ENCODE measurements at regions not wholly inside any gene's neighbourhood (a gene's known extent, or its start where the extent isn't known, plus 50 kb on each side); places are given as distances from the start of the nearest gene placed in this dataset.

DNA sequence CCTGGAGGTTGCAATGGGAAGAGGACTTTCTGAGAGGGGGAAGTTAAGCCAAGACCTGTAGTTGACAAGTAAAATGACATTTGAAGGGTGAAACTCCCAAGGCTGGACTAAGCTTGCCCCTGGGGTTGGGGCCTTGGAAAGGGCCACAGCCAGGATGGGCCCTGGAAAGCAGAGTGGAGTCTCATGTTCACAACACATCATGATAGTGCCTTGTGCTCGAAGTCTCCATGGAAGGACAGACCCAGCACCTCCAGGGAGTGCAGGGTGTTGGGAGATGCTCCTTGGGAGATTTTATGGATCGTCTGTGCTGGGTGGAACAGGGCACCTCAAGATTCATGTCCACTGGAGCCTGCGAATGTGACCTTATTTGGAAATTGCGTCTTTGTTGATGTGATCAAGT is 55.6 kb upstream of the ACTRT2 start:
- Histone ChIP-seq H4K5ac (ENCODE audit: insufficient read length, low read depth, low read length) (no peak overlapping the region), H4K20me1 (replicated peaks in 1 of 2; ENCODE audit: control insufficient read depth in 1 of 2, insufficient read depth in 2 of 2, low read length in 2 of 2) (peaks cover 0 to 5% of the 10 kb centered on the region in 2 experiments), H4K91ac (replicated peaks; ENCODE audit: insufficient read length, low read length) (no peak overlapping the region), H2BK5ac (ENCODE audit: low read depth, low read length) (no peak overlapping the region), H3K36me3 (ENCODE audit: control insufficient read depth in 2 of 4, insufficient read depth in 4 of 4, low read length in 3 of 4) (no peaks in the 10 kb centered on the region), H4K8ac (ENCODE audit: extremely low read depth, insufficient read depth, low read length) (peak overlapping the region; percentile 35; the same call in 1 of the 2 replicates), H3K27ac (ENCODE audit: low read depth, low read length) (no peak overlapping the region), H2BK120ac (replicated peaks; ENCODE audit: low read depth, low read length) (no peak overlapping the region), H3K4me1 (replicated peaks in 1 of 4; ENCODE audit: control insufficient read depth in 3 of 4, insufficient read depth in 4 of 4, low read length in 3 of 4) (no peaks in the 10 kb centered on the region; a peak in 1 of 7 replicates), H3K56ac (replicated peaks; ENCODE audit: insufficient read length, low read depth, low read length) (no peak overlapping the region), H3K27me3 (replicated peaks in 1 of 4; ENCODE audit: control insufficient read depth in 3 of 4, extremely low read depth in 1 of 4, insufficient read depth in 3 of 4, low read length in 3 of 4) (no peaks in the 10 kb centered on the region), H3K9me3 (ENCODE audit: insufficient read depth in 2 of 2, low read depth in 1 of 2, low read length in 1 of 2) (peaks cover 92 to 99% of the 10 kb centered on the region in 2 experiments), H3K4ac (replicated peaks; ENCODE audit: insufficient read length, low read depth, low read length) (no peak overlapping the region), H2BK12ac (ENCODE audit: low read depth, low read length) (no peak overlapping the region), H3K4me2 (ENCODE audit: insufficient read depth in 1 of 2, low read depth in 2 of 2, low read length in 2 of 2) (no peak overlapping the region), H3K23ac (ENCODE audit: insufficient read length) (no peak overlapping the region), H2BK15ac (ENCODE audit: low read length) (no peak overlapping the region), H3K18ac (ENCODE audit: extremely low read depth, low read length) (no peak overlapping the region), H2AFZ (ENCODE audit: low read length) (no peak overlapping the region), H3K23me2 (ENCODE audit: low read depth, low read length) (peaks cover 12% of the 10 kb centered on the region; the same call in 1 of the 2 replicates), H3K14ac (ENCODE audit: insufficient read length) (no peak overlapping the region), H3K9ac (replicated peaks in 1 of 4; ENCODE audit: extremely low read depth in 1 of 4, low read depth in 3 of 4, low read length in 3 of 4) (no peak overlapping the region), H2AK5ac (ENCODE audit: low read depth, low read length) (no peak overlapping the region), H3K79me2 (ENCODE audit: control insufficient read depth in 1 of 2, insufficient read depth in 2 of 2, low read length in 2 of 2) (no peaks in the 10 kb centered on the region), H2BK20ac (ENCODE audit: low read length) (no peak overlapping the region), H3K79me1 (ENCODE audit: low read depth, low read length) (no peaks in the 10 kb centered on the region), H3K4me3 (ENCODE audit: extremely low read depth in 1 of 4, insufficient read depth in 2 of 4, low read depth in 3 of 4, low read length in 4 of 4) (no peak overlapping the region)
- no peak for FAIRE-seq
- DNase-seq (ENCODE audit: low read depth in 1 of 2, low spot score in 2 of 2) = no peak
- CTCF ChIA-PET (ENCODE audit: partially characterized antibody) = no interaction called here
- POLR2A ChIA-PET (ENCODE audit: partially characterized antibody) = no interaction called here
- 82% methylated on average over 4 of the region's 4 CpGs; no CpG with 5 or more reads in 1 of the 2 experiments for WGBS, 2 experiments (ENCODE audit: extremely low coverage in 1 of 2, insufficient coverage in 1 of 2, insufficient read length in 1 of 2, insufficient replicate concordance in 2 of 2, low coverage in 1 of 2, low lambda C conversion rate in 2 of 2, missing lambda C conversion rate in 1 of 2)
- TF ChIP-seq CHD1 (IDR thresholded peaks at IDR 0.05; ENCODE audit: low read depth, low read length) (no peak), CEBPB (IDR thresholded peaks at IDR 0.05; ENCODE audit: low read depth, low read length) (no peak), BRCA1 (IDR thresholded peaks at IDR 0.05; ENCODE audit: low read depth, low read length) (no peak), MAFK (IDR thresholded peaks at IDR 0.05; ENCODE audit: low read depth, low read length) (no peak), RBBP5 (IDR thresholded peaks at IDR 0.05; ENCODE audit: borderline replicate concordance, low read depth, low read length) (no peak), TEAD4 (IDR thresholded peaks at IDR 0.05; ENCODE audit: low read depth, low read length) (no peak), RAD21 (IDR thresholded peaks at IDR 0.05 in 1 of 2, conservative IDR thresholded peaks at IDR 0.05 in 1 of 2; ENCODE audit: low read depth in 2 of 2, low read length in 2 of 2) (no peak), EP300 (IDR thresholded peaks at IDR 0.05; ENCODE audit: borderline replicate concordance in 1 of 2, low read depth in 2 of 2, low read length in 2 of 2) (no peak), SIRT6 (IDR thresholded peaks at IDR 0.05; ENCODE audit: low read length) (no peak)
- TF ChIP-seq, protein P1, sequence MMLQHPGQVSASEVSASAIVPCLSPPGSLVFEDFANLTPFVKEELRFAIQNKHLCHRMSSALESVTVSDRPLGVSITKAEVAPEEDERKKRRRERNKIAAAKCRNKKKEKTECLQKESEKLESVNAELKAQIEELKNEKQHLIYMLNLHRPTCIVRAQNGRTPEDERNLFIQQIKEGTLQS (IDR thresholded peaks at IDR 0.05; ENCODE audit: insufficient read depth, low read depth, low read length) = no peak
